ENCODE measurements at regions not wholly inside any gene's neighbourhood (a gene's known extent, or its start where the extent isn't known, plus 50 kb on each side); places are given as distances from the start of the nearest gene placed in this dataset.

- no peak for DNase-seq (ENCODE audit: low read depth, low spot score)
Measured at GRCh38 chr12:92554158-92555073, 148.4 kb upstream of the PLEKHG7 start.

GRCh38 chr12:92553389-92553788 lies 149.4 kb upstream of the PLEKHG7 start:
- DNase-seq (ENCODE audit: low read depth, low spot score), result peak; percentile 23

DNA sequence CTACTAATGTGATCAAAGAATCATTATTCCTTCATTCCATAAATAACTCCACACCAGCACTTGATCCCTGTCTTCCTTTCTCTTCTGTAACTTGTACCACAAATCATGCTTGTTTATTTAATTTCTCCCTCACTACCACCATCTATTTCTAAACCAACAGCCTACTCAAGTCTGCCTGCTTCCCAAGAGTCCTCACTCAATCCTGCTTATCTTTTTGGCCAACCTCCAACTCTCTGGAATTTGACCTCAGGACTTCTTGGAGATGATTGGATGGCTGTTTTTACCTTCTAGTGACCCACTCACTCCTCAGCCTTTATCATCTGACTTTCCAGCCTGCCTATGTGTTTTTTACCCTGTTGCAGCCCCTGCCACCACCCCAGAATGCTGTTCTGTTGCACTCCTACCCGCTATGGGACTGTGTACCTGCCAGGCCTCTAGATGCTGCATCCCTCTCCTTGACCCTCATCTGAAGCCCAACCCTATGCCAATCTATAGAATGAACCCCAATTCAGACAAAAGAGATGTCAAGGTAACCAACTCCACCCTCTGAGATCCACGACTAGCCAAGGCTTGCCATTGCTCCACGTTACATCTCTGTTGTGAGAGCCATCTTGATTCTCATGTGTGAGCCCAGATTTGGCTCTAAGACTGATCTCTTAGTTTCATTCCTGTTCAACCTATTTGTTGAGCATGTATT lies 150.2 kb upstream of the PLEKHG7 start:
- DNase-seq (ENCODE audit: low read depth, low spot score), result peak; percentile 26

GRCh38 chr12:92551853-92552397 lies 150.9 kb upstream of the PLEKHG7 start:
- DNase-seq (ENCODE audit: low read depth, low spot score), result peak; percentile 59

DNA sequence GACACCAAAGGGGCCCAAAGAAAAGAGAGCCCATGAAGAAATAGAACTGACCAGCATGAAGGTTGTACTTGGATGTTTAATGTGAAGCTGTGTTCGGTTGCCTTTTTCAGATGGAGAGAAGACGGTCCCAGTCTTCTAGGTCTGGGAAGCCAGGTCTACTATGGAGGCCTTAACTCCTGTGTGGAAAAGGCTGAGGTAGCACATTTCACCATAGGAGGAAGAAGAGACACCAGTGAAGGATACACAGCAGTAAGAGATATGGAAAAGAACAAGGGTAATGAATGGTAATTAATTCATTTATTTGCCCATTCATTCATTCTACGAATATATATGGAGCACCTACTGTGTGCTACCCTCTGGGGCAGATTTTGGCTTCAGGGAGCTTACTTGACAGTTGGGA lies 151.6 kb upstream of the PLEKHG7 start:
- no peak for DNase-seq (ENCODE audit: low read depth, low spot score)

DNA sequence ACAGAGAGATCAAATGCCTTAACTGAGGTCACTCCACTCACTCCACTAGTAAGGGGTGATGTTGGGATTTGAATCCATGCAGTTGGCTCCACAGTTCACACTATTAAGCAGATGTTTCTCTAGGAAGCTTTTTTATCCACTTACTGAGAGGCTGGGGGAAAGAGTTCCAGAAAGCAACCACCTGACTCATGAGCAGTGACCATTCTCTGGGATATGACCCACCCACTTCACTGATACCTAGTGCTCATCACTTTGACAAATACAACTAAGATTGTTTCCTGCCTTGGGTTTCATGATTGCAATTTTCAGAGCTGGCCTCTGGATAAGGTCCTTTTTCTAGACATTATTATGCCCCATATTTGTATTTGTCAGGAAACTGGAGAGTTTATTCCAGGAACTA lies 152.1 kb upstream of the PLEKHG7 start:
- no peak for DNase-seq (ENCODE audit: low read depth, low spot score)

- no peak for DNase-seq (ENCODE audit: low read depth, low spot score)
Measured at GRCh38 chr12:92550254-92550653, 152.5 kb upstream of the PLEKHG7 start.

DNA sequence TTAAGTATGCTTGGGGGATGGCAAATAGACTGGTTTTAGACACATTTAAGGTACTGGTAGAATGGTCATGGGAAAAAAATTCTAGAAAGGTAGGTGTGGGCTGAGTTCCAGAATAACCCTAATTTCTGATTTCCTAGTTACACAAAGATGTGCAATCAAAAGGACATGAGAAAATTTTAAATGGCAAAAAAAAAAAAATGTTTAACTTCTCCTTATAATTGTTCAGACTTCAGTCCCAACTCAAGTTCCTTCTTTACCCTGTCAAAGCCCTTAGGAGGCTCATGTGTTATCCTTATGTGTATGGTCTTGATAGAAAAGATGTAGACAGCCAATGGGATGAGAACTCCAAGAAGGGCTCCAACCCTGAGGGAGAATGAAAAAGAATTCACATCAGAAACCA lies 153.3 kb upstream of the PLEKHG7 start:
- DNase-seq (ENCODE audit: low read depth, low spot score), result no peak

DNA sequence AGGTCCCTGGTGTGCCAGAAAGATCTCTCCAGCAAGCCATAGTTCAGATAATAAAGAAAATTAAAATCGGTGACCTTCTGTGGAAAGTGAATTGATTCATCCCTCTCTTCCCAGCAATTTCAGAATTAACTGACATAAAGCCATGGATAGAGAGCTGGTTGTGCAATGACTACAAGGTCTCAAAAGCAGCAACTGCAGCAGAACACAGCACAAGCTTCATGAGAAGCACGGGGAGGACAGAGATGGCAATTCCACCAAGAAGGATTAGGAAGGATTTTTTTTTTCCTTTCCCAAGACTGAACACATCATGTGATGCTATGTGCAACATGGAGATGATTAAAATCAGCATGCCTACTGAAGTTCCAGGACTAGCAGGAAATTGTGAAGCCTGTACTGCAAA lies 154.9 kb upstream of the PLEKHG7 start:
- no peak for DNase-seq (ENCODE audit: low read depth, low spot score)

GRCh38 chr12:92547420-92547819 lies 155.4 kb upstream of the PLEKHG7 start:
- DNase-seq (ENCODE audit: low read depth, low spot score), result no peak

DNA sequence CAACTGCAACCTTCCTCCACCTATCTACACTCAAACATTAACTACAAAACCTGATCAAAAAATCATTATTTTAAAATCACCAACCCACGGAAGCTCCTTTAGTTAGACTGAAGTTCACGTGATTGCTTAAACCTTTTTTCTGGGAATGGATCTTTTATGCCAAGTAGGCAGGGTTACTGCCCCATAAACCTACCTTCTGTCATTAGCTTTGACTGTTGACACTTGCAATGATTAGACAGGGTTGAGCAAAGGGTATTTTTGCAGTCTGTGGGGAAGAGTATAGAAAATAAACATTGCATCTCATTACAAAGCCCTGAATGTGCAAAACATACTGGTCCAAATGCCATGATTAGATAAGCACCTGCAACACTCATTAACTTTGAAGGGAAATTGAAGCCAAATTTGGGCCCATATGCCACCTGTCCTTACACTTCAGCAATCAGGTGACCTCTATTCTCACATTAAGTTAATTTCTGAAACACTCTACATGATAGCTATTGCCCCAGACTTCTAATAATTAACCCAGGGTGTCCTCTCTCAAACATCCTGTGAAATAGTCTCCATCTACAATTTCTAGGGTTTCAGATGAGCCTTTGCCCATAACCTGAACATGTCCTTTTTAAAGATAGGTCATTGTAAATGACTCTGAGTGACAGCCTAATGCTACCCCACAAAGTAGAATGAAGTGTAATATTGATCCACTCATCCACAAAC lies 156.0 kb upstream of the PLEKHG7 start:
- DNase-seq (ENCODE audit: low read depth, low spot score), result no peak

- DNase-seq (ENCODE audit: low read depth, low spot score), result no peak
Measured at GRCh38 chr12:92546259-92546634, 156.5 kb upstream of the PLEKHG7 start.

- DNase-seq (ENCODE audit: low read depth, low spot score), result no peak
Measured at GRCh38 chr12:92544322-92544721, 158.5 kb upstream of the PLEKHG7 start.

GRCh38 chr12:92543840-92544239 lies 158.9 kb upstream of the PLEKHG7 start:
- DNase-seq (ENCODE audit: low read depth, low spot score), result no peak

DNA sequence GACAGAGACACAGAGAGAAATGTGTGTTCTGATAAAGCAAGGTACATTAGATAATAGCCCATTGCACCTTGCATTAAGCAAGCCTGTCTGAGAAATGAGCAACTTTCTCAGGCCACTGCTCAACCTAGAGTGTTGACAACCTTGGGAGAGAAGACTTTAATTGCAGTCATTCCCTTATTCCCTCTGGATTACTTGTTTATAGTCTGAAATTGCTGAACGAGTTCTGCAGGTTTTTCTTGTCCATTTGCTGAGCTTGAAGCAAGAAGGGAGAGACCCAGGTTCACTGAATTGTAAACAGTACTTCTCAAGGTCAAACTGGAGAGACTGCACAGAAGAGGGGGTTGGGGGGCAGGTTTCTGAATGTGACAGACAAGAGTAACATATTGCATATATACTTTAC lies 159.4 kb upstream of the PLEKHG7 start:
- no peak for DNase-seq (ENCODE audit: low read depth, low spot score)

DNA sequence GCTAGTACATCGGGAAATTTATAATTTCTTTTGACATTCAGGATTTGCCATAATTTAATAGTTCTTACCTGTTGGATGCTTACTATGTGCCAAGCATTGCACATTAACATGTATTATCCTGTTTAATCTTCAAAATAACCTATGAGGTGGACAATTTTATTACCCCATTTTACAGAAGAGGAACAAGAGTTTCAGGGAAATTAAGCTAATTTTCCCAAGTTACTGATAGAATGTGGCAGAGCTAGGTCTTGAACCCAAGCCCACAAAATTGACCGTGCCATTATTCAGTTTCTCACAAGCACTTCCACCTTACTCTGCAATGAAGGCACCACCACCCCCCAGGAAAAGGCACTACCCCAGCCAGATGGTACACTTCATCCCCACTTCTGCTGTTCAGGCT lies 161.1 kb upstream of the PLEKHG7 start:
- DNase-seq (ENCODE audit: low read depth, low spot score), result no peak

DNA sequence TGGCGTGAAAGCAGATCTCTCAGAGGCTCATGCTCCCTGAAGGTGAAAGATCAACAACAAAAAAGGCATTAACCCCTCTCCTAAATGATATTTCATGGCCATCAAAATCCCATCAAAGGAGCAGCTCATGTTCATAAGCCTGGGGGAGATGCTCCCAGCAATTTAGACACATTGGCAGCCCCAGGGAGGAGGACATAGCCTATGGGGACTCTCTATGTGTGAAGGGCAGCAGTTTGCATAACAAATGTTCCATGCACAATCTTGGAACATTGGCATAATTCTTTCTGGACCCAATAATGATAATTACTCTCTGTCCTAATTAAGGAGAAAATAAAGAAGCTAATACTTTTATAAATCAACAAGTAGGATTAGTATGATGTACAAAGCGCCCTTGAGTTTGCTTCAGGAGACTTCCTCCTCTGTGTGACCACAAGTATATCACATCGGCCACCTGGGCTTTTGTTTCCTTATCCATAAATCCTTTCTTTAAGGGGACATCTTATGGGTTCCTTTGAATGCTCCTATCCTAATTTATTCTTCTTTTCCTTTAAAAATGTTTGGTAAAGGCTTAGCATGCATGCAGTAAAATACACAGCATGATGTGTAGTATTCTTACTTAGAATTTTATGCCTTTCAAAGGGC lies 161.9 kb upstream of the PLEKHG7 start:
- no peak for DNase-seq (ENCODE audit: low read depth, low spot score)

DNA sequence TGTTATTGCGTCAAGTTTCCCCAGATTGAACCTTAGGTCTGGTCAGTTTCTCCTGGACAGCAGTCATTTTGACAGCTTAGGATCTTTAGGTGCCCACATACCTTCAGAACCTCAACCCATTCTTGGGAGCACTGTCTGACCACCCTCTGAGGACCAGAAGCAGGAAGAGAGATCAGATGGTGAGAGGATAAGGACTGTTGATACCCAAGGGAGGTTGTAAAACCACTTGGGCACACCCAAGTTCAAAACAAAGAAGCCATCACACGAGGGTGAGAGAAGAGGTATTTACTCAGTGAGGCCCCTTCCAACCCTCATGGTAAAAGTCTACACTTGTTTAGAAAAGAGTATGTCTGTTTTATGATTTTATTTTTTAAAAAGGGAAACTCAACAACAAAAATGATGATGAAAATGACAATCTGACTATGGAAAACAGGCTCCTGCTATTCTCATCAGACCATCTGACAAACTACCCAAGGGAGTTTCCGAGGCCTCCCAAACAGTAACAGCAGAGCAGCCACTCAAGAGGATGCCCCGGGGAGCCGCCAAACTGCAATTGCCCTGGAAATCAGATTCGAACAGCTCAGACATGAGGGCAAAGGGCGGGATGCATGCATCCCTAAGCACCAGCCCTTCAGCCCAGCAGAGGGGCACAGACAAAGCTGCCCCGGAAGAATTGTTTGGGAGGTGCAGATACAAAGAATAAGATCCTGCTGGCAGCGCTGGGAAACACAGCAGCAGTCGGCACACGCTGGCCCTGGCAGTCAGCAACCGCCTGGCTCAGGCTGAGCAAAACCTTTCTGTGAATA lies 162.6 kb upstream of the PLEKHG7 start:
- peak; percentile 29 for DNase-seq (ENCODE audit: low read depth, low spot score)

DNA sequence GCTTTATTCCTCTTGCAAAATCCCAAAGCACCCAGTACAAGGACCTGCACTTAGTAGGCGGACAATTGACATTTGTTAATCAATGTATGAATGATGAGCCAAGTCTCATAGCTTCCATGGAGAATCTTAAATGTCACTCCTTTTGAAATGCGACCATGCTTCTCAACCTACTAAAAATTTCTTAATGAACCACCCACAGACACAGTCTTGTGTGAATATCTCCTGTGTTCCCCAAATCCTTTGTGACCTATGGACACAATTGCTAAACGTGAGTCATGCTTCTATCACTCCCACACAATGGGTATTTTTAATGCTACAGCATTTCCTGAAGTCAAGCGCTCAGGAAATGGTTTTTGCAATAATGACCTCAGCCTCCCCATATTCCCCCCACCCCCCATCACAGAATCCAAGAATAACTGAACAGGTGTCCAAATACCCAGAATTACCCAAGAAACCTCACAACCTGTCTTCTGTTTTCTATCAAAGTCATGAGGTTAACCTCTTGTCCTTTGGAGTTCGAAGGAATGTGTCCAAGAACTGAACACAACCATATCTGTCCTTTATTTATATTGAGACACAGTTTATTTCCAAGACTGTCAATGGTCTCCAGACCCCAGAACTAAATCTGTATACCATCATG lies 163.6 kb upstream of the PLEKHG7 start:
- peak; percentile 43 for DNase-seq (ENCODE audit: low read depth, low spot score)

- peak; percentile 29 for DNase-seq (ENCODE audit: low read depth, low spot score)
Measured at GRCh38 chr12:92537290-92537960, 165.4 kb upstream of the PLEKHG7 start.
